ENCODE measurements at regions not wholly inside any gene's neighbourhood (a gene's known extent, or its start where the extent isn't known, plus 50 kb on each side); places are given as distances from the start of the nearest gene placed in this dataset.

GRCh38 chr6:167566711-167567141 is 241.8 kb downstream of the TTLL2 start:
- no peak for DNase-seq (ENCODE audit: low read depth)

- no peak for DNase-seq (ENCODE audit: low read depth)
Observed at GRCh38 chr6:167567142-167568033, 242.5 kb downstream of the TTLL2 start.

- DNase-seq (ENCODE audit: low read depth): no peak
Observed at GRCh38 chr6:167568407-167569024, 243.6 kb downstream of the TTLL2 start.

GRCh38 chr6:167569041-167569805 is 244.3 kb downstream of the TTLL2 start:
- DNase-seq (ENCODE audit: low read depth): no peak

GRCh38 chr6:167569879-167570278 is 245.0 kb downstream of the TTLL2 start:
- no peak for DNase-seq (ENCODE audit: low read depth)

- DNase-seq (ENCODE audit: low read depth): no peak
Observed at GRCh38 chr6:167570460-167571400, 245.8 kb downstream of the TTLL2 start.

- DNase-seq (ENCODE audit: low read depth): no peak
Observed at GRCh38 chr6:167571550-167571949, 246.7 kb downstream of the TTLL2 start.

GRCh38 chr6:167572106-167572505 is 247.2 kb downstream of the TTLL2 start:
- no peak for DNase-seq (ENCODE audit: low read depth)

- no peak for DNase-seq (ENCODE audit: low read depth)
Observed at GRCh38 chr6:167572841-167573271, 248.0 kb downstream of the TTLL2 start.

- no peak for DNase-seq (ENCODE audit: low read depth)
Observed at GRCh38 chr6:167573461-167574215, 248.8 kb downstream of the TTLL2 start.

GRCh38 chr6:167574431-167575151 is 249.7 kb downstream of the TTLL2 start:
- no peak for DNase-seq (ENCODE audit: low read depth)

GRCh38 chr6:167575158-167575696 is 250.3 kb downstream of the TTLL2 start:
- no peak for DNase-seq (ENCODE audit: low read depth)

- DNase-seq (ENCODE audit: low read depth): no peak
Observed at GRCh38 chr6:167576050-167576741, 250.5 kb upstream of the AFDN start.

GRCh38 chr6:167576828-167577503 is 249.7 kb upstream of the AFDN start:
- DNase-seq (ENCODE audit: low read depth): no peak

- DNase-seq (ENCODE audit: low read depth): no peak
Observed at GRCh38 chr6:167577891-167578361, 248.8 kb upstream of the AFDN start.

GRCh38 chr6:167578371-167578901 is 248.3 kb upstream of the AFDN start:
- DNase-seq (ENCODE audit: low read depth): no peak

GRCh38 chr6:167579806-167580618 is 246.7 kb upstream of the AFDN start:
- DNase-seq (ENCODE audit: low read depth): no peak

All from fibroblast of the conjunctiva (primary cell).